ENCODE measurements at regions not wholly inside any gene's neighbourhood (a gene's known extent, or its start where the extent isn't known, plus 50 kb on each side); places are given as distances from the start of the nearest gene placed in this dataset.

DNA sequence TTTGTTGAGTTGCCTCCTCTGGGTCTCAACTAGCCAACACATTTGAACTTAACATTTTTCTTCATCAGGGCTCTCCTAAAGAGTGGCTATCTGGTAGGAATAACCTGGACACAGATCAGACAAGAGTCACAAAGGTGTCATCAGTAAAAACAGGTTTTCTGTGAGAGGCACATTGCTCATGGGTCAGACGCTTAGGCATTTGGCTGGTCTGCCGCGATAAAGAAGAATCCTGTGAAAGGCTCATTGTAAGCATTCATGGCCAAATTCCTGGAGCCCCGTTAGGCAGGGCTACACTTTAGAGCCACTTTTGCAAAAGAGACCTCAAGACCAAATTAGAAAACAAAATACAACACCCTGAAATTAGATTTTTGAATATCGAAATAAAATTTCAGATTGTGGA, 64.2 kb upstream of the PDE4B start:
- no peak overlapping the region for H3K27ac ChIP-seq (ENCODE audit: low read depth)
- peaks cover 12% of the 10 kb centered on the region for H3K9me2 ChIP-seq (ENCODE audit: insufficient read depth)
- H3K4me3 Mint-ChIP-seq, result no peak overlapping the region
- H3K27me3 Mint-ChIP-seq (ENCODE audit: insufficient read depth, low read depth, poor library complexity), result peaks cover 3% of the 10 kb centered on the region
- H2AFZ ChIP-seq, result peak overlapping the region; percentile 67
- H3K79me2 ChIP-seq (replicated peaks; ENCODE audit: insufficient read depth), result no peaks in the 10 kb centered on the region
- no peaks in the 10 kb centered on the region for H3K27me3 ChIP-seq (ENCODE audit: insufficient read depth)
- H3K4me2 ChIP-seq, result no peak overlapping the region
- H3K36me3 ChIP-seq (ENCODE audit: insufficient read depth), result no peaks in the 10 kb centered on the region
- no peak overlapping the region for H3K4me3 ChIP-seq
- no peak overlapping the region; the same call in 1 of the 2 replicates for H3K27ac Mint-ChIP-seq
- ATAC-seq (peak; percentile 35; the same call in 1 of the 3 replicates), DNase-seq (ENCODE audit: low spot score) (peak; percentile 27)
- no peaks in the 10 kb centered on the region for H3K9me3 Mint-ChIP-seq
- no peak for TF ChIP-seq ZNF114 (CRISPR knock-in tag; IDR thresholded peaks at IDR 0.05)
- TF ChIP-seq ZNF331 (CRISPR knock-in tag; IDR thresholded peaks at IDR 0.05; ENCODE audit: low read depth), result no peak
- no peak for TF ChIP-seq EZH2phosphoT487 (IDR thresholded peaks at IDR 0.05; ENCODE audit: unreplicated experiment)
- TF ChIP-seq, protein P1, sequence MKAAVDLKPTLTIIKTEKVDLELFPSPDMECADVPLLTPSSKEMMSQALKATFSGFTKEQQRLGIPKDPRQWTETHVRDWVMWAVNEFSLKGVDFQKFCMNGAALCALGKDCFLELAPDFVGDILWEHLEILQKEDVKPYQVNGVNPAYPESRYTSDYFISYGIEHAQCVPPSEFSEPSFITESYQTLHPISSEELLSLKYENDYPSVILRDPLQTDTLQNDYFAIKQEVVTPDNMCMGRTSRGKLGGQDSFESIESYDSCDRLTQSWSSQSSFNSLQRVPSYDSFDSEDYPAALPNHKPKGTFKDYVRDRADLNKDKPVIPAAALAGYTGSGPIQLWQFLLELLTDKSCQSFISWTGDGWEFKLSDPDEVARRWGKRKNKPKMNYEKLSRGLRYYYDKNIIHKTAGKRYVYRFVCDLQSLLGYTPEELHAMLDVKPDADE (IDR thresholded peaks at IDR 0.05), result no peak
- no peak for TF ChIP-seq STAT1 (IDR thresholded peaks at IDR 0.05; ENCODE audit: unreplicated experiment)
- no peak for TF ChIP-seq POLR2AphosphoS5 (IDR thresholded peaks at IDR 0.05; ENCODE audit: low read depth)
- TF ChIP-seq JUNB (IDR thresholded peaks at IDR 0.05; ENCODE audit: unreplicated experiment), result no peak
- TF ChIP-seq, protein P2, sequence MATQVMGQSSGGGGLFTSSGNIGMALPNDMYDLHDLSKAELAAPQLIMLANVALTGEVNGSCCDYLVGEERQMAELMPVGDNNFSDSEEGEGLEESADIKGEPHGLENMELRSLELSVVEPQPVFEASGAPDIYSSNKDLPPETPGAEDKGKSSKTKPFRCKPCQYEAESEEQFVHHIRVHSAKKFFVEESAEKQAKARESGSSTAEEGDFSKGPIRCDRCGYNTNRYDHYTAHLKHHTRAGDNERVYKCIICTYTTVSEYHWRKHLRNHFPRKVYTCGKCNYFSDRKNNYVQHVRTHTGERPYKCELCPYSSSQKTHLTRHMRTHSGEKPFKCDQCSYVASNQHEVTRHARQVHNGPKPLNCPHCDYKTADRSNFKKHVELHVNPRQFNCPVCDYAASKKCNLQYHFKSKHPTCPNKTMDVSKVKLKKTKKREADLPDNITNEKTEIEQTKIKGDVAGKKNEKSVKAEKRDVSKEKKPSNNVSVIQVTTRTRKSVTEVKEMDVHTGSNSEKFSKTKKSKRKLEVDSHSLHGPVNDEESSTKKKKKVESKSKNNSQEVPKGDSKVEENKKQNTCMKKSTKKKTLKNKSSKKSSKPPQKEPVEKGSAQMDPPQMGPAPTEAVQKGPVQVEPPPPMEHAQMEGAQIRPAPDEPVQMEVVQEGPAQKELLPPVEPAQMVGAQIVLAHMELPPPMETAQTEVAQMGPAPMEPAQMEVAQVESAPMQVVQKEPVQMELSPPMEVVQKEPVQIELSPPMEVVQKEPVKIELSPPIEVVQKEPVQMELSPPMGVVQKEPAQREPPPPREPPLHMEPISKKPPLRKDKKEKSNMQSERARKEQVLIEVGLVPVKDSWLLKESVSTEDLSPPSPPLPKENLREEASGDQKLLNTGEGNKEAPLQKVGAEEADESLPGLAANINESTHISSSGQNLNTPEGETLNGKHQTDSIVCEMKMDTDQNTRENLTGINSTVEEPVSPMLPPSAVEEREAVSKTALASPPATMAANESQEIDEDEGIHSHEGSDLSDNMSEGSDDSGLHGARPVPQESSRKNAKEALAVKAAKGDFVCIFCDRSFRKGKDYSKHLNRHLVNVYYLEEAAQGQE (IDR thresholded peaks at IDR 0.05; ENCODE audit: unreplicated experiment), result no peak
- TF ChIP-seq, protein P3, sequence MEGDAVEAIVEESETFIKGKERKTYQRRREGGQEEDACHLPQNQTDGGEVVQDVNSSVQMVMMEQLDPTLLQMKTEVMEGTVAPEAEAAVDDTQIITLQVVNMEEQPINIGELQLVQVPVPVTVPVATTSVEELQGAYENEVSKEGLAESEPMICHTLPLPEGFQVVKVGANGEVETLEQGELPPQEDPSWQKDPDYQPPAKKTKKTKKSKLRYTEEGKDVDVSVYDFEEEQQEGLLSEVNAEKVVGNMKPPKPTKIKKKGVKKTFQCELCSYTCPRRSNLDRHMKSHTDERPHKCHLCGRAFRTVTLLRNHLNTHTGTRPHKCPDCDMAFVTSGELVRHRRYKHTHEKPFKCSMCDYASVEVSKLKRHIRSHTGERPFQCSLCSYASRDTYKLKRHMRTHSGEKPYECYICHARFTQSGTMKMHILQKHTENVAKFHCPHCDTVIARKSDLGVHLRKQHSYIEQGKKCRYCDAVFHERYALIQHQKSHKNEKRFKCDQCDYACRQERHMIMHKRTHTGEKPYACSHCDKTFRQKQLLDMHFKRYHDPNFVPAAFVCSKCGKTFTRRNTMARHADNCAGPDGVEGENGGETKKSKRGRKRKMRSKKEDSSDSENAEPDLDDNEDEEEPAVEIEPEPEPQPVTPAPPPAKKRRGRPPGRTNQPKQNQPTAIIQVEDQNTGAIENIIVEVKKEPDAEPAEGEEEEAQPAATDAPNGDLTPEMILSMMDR (conservative IDR thresholded peaks at IDR 0.05; ENCODE audit: low read depth in 2 of 2), result no peak
- TF ChIP-seq NANOG (IDR thresholded peaks at IDR 0.05; ENCODE audit: borderline replicate concordance), result no peak
- TF ChIP-seq CREB1 (CRISPR knock-in tag; IDR thresholded peaks at IDR 0.05; ENCODE audit: low read depth), result no peak
- TF ChIP-seq EZH2 (IDR thresholded peaks at IDR 0.05; ENCODE audit: low read depth, unreplicated experiment), result no peak
- TF ChIP-seq, protein P4, sequence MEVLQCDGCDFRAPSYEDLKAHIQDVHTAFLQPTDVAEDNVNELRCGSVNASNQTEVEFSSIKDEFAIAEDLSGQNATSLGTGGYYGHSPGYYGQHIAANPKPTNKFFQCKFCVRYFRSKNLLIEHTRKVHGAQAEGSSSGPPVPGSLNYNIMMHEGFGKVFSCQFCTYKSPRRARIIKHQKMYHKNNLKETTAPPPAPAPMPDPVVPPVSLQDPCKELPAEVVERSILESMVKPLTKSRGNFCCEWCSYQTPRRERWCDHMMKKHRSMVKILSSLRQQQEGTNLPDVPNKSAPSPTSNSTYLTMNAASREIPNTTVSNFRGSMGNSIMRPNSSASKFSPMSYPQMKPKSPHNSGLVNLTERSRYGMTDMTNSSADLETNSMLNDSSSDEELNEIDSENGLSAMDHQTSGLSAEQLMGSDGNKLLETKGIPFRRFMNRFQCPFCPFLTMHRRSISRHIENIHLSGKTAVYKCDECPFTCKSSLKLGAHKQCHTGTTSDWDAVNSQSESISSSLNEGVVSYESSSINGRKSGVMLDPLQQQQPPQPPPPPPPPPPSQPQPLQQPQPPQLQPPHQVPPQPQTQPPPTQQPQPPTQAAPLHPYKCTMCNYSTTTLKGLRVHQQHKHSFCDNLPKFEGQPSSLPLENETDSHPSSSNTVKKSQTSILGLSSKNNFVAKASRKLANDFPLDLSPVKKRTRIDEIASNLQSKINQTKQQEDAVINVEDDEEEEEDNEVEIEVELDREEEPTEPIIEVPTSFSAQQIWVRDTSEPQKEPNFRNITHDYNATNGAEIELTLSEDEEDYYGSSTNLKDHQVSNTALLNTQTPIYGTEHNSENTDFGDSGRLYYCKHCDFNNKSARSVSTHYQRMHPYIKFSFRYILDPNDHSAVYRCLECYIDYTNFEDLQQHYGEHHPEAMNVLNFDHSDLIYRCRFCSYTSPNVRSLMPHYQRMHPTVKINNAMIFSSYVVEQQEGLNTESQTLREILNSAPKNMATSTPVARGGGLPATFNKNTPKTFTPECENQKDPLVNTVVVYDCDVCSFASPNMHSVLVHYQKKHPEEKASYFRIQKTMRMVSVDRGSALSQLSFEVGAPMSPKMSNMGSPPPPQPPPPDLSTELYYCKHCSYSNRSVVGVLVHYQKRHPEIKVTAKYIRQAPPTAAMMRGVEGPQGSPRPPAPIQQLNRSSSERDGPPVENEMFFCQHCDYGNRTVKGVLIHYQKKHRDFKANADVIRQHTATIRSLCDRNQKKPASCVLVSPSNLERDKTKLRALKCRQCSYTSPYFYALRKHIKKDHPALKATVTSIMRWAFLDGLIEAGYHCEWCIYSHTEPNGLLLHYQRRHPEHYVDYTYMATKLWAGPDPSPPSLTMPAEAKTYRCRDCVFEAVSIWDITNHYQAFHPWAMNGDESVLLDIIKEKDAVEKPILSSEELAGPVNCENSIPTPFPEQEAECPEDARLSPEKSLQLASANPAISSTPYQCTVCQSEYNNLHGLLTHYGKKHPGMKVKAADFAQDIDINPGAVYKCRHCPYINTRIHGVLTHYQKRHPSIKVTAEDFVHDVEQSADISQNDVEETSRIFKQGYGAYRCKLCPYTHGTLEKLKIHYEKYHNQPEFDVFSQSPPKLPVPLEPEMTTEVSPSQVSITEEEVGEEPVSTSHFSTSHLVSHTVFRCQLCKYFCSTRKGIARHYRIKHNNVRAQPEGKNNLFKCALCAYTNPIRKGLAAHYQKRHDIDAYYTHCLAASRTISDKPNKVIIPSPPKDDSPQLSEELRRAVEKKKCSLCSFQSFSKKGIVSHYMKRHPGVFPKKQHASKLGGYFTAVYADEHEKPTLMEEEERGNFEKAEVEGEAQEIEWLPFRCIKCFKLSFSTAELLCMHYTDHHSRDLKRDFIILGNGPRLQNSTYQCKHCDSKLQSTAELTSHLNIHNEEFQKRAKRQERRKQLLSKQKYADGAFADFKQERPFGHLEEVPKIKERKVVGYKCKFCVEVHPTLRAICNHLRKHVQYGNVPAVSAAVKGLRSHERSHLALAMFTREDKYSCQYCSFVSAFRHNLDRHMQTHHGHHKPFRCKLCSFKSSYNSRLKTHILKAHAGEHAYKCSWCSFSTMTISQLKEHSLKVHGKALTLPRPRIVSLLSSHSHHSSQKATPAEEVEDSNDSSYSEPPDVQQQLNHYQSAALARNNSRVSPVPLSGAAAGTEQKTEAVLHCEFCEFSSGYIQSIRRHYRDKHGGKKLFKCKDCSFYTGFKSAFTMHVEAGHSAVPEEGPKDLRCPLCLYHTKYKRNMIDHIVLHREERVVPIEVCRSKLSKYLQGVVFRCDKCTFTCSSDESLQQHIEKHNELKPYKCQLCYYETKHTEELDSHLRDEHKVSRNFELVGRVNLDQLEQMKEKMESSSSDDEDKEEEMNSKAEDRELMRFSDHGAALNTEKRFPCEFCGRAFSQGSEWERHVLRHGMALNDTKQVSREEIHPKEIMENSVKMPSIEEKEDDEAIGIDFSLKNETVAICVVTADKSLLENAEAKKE (CRISPR knock-in tag; IDR thresholded peaks at IDR 0.05), result no peak
- H3K4me1 Mint-ChIP-seq, result 0 out of 3 replicates have a peak, but pooled peaks cover 2% of the 10 kb centered on the region
- H3F3A ChIP-seq (replicated peaks; ENCODE audit: low read depth), result no peaks in the 10 kb centered on the region
- H3K4me1 ChIP-seq (ENCODE audit: insufficient read depth), result peaks cover 4% of the 10 kb centered on the region; the same call in 1 of the 2 replicates
- H3K36me3 Mint-ChIP-seq (ENCODE audit: low read depth), result no peaks in the 10 kb centered on the region
- no peaks in the 10 kb centered on the region for H4K20me1 ChIP-seq (replicated peaks; ENCODE audit: insufficient read depth)
